ENCODE measurements at regions not wholly inside any gene's neighbourhood (a gene's known extent, or its start where the extent isn't known, plus 50 kb on each side); places are given as distances from the start of the nearest gene placed in this dataset.
A peak's percentile ranks its signal among the peaks of the same experiment; 100 is the strongest.

DNA sequence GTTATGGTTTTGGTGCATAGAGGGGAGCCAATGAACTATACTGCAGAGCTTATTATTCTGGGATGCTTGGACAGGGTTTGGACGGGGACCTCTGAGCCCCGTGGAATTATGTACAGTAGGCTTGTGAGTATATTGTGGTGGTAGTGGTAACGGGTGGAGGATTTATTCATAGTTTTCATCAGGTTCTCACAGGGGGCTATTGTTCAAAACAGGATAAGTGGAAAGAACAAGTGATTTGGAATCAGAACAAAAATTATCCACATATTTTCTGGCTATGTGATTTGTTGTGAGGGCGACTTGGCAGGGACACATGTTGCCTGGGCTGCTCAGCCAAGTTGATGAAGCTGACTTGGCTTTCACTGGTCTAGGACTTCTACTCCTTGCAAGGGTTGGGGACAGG, 64.6 kb upstream of the ELOVL5 start:
- DNase-seq (ENCODE audit: low spot score), result no peak

DNA sequence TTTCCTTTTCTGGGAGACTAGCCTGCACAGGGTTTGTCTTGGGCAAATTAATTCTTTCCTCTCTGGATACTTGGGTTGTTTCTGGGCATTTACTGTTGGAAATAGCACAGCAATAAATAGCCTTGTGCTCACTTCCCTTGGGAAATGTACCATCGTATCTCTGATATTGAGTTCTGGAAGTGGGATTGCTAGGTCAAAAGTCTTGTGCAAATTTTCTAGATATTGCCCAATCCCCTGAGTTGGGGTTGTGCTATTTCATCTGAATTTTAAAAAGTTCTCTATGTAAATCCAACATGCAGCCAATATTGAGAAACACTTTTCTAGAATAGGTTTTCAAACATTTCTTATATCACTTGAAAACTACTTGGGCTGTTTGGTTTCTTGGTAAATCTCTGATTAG, 64.0 kb upstream of the ELOVL5 start:
- no peak for DNase-seq (ENCODE audit: low spot score)

DNA sequence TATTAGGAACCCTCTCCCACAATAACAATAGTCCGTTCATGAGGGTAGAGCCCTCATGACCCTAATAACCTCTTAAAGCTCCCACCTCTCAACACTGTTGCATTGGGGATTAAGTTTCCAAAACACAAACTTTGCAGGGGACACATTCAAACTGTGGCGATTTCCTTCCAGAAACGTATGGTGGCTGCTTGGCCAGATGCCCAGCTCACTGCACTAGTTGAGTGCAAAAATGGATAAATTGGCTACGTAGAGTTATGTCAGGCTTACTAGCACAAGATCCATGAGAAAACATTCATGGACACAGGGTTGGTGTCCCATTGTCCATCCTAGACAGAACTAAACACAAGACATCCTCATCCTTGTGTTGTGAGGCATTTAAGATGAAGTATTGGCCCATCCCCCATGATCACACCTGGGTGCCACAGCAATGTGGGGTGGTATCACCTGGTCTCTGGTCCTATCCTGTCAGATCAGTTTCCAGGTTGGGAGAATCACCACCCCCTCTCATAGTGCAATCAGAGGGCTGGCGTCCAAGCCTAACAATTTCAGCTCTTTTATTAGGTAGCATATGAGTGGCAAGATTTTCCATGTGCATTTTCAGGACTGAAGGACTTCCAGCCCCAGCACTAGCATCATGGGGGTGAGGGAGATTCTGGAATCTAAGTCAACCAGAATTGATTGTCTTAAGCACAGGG, 63.4 kb upstream of the ELOVL5 start:
- DNase-seq (ENCODE audit: low spot score), result no peak

DNA sequence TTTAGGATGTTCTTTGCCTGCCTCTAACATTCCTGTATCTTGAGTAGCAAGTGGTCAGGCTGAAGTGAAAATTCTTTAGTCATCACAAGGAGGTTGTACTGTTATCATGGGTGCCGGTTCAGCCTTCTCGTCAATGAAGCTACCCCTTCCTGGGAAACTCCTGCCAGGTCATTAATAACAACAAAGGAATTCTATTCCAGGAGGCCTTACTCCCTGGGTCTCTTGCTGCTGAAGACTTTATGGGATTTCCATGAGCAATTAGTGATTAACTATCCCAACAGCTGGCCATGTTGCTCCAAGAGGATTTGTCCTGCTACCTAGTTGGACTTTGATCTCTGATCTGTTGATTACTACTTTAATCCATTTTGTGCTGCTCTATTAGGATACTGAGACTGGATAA, 62.7 kb upstream of the ELOVL5 start:
- DNase-seq (ENCODE audit: low spot score), result peak; percentile 8

DNA sequence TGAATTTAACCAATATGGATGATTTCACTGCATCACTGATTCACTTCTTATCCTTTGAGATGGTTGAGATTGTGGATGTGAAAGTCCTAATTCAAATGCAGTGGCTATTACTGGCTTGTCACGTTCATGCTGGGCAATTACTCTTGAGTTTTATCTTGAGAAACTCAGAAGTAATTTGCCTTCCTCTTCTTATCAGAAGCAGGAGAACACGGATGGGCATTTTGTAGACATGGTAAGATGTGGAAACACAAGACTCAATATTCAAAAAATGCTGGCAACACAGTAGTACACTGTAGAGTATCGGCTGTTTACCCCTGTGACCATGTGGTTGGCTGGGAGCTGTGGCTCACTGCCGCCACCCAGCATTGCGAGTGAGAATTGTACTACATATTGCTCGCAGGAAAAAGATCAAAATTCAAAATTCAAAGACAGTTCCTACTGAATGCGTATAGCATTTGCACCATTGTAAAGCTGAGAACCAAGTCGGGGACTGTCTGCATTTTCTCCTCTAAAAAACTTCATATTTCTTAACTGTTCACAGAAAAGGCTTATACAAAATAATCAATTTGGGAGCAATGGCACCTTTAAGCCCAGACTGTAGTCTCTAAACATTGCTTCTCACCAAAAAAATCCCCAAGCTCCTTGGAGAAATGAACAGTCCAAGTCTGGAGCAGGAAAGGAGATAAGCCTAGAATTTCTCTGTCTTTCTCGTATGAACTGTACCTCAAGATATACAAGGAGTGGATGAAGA, 61.9 kb upstream of the ELOVL5 start:
- peak; percentile 41 for DNase-seq (ENCODE audit: low spot score)

DNA sequence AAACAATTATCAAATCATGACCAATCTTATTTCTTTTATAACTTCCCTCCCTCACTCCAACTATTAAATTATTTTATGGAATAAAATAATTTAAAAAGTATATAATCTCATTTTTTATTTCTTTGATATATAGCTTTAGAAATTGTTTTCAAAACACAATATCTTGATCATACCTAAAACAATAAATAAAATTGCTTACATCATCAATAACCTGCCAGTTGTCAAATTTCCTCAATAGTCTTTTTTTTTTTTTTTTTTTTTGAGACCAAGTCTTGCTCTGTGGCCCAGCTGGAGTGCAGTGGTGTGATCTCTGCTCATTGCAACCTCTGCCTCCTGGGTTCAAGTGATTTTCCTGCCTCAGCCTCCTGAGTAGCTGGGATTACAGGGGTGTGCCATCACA, 60.1 kb upstream of the ELOVL5 start:
- DNase-seq (ENCODE audit: low spot score), result no peak

DNA sequence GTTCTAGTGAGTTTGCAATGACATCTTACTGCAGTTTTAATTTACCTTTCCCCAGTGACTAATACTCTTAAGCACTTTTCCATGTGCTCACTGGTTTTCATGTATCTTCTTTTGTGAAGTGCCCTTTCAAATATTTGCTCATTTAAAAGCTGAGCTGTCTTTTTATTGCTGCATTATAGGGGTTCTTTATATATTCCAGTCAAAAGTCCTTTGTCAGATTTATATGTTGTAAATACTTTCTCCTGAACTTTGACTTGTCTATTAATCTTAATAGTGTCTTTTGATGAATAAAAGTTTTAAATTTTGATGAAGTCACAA, 50.2 kb upstream of the ELOVL5 start:
- no peak for DNase-seq (ENCODE audit: low spot score)

DNA sequence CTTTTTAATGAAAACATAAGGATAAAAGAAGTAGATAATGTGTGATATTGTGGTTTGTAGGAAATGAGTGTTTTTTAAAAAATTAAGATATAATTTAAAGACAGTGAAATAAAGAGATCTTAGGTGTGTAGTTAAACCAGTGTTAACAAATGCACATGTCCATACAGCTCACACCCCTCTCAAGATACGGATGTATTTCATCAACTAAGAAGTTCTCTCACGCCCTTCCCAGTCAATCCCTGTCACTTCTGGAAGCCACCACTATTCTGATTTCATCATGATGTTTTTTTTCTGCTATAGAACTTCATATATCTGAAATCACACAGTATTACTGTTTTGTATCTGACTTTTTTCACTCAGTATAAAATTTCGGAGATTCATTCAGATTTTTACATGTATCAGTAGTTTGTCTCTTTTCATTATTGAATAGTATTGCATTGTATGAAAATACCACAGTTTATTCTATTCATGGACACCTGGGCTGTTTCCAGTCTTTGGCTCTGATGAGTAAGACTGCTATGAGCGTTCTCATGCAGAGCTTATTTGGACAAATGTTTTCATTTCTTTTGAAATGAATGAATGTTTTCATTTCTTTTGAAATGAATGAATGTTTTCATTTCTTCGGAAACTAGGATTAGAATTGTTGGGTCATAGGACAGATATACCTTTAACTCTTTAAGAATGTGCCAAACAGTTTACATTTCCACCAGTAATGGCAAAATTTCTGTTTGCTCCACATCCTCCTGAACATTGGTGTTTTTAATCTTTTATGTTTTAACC, 49.7 kb upstream of the ELOVL5 start:
- DNase-seq (ENCODE audit: low spot score), result no peak

All from GM03348 (cell line).